Stimulated activated naive CD8-positive, alpha-beta T cell treated with anti-CD3 and anti-CD28 coated beads, Interleukin-15, Interleukin-2, amounts not matched to agents 100 ng/mL and 50 ng/mL, for 24 hours (primary cell): ENCODE measurements at regions not wholly inside any gene's neighbourhood (a gene's known extent, or its start where the extent isn't known, plus 50 kb on each side); places are given as distances from the start of the nearest gene placed in this dataset.

Experiments
- H3K27ac Mint-ChIP-seq: one replicate; pipeline ENCODE4 v1.8.0; 2021; ENCODE audit warnings: mild to moderate bottlenecking, mixed read lengths
- H3K27me3 Mint-ChIP-seq: one replicate; pipeline ENCODE4 v1.8.0; 2021; ENCODE audit warnings: mixed read lengths
- H3K36me3 Mint-ChIP-seq: one replicate; pipeline ENCODE4 v1.8.0; 2021; ENCODE audit warnings: low read depth, mixed read lengths
- H3K4me1 Mint-ChIP-seq: one replicate; pipeline ENCODE4 v1.8.0; 2021; ENCODE audit warnings: low read depth, mixed read lengths
- H3K4me3 Mint-ChIP-seq: one replicate; pipeline ENCODE4 v1.8.0; 2021; ENCODE audit warnings: mild to moderate bottlenecking, mixed read lengths
- H3K9me3 Mint-ChIP-seq: one replicate; pipeline ENCODE4 v1.8.0; 2021; ENCODE audit warnings: mixed read lengths

GRCh38 chr3:459311-459670, 262.7 kb downstream of the CHL1 start:
- H3K27ac Mint-ChIP-seq = no peak overlapping the region
- peaks cover 5% of the 10 kb centered on the region for H3K27me3 Mint-ChIP-seq
- no peak overlapping the region for H3K4me3 Mint-ChIP-seq
- H3K36me3 Mint-ChIP-seq = no peaks in the 10 kb centered on the region
- no peaks in the 10 kb centered on the region for H3K4me1 Mint-ChIP-seq
- peaks cover 3% of the 10 kb centered on the region for H3K9me3 Mint-ChIP-seq

- H3K27me3 Mint-ChIP-seq = peaks cover 5% of the 10 kb centered on the region
Observed at GRCh38 chr3:461006-461405, 264.4 kb downstream of the CHL1 start.

GRCh38 chr3:462851-463250, 266.3 kb downstream of the CHL1 start:
- Mint-ChIP-seq H3K36me3 (no peaks in the 10 kb centered on the region), H3K27ac (no peak overlapping the region)

More at GRCh38 chr3:461006-461405, 264.4 kb downstream of the CHL1 start:
- H3K27ac Mint-ChIP-seq = no peak overlapping the region
- H3K36me3 Mint-ChIP-seq = no peaks in the 10 kb centered on the region
- no peak overlapping the region for H3K4me3 Mint-ChIP-seq
- no peaks in the 10 kb centered on the region for H3K4me1 Mint-ChIP-seq
- H3K9me3 Mint-ChIP-seq = peaks cover 3% of the 10 kb centered on the region

GRCh38 chr3:463252-464192, 267.0 kb downstream of the CHL1 start:
- Mint-ChIP-seq H3K4me3 (no peak overlapping the region), H3K36me3 (no peaks in the 10 kb centered on the region), H3K4me1 (no peaks in the 10 kb centered on the region), H3K27me3 (no peaks in the 10 kb centered on the region), H3K9me3 (peaks cover 3% of the 10 kb centered on the region), H3K27ac (no peak overlapping the region)

More at GRCh38 chr3:462851-463250, 266.3 kb downstream of the CHL1 start:
- peaks cover 1% of the 10 kb centered on the region for H3K27me3 Mint-ChIP-seq
- peaks cover 3% of the 10 kb centered on the region for H3K9me3 Mint-ChIP-seq
- H3K4me3 Mint-ChIP-seq = no peak overlapping the region
- no peaks in the 10 kb centered on the region for H3K4me1 Mint-ChIP-seq

GRCh38 chr3:464255-464654, 267.7 kb downstream of the CHL1 start:
- no peaks in the 10 kb centered on the region for H3K4me1 Mint-ChIP-seq
- no peak overlapping the region for H3K27ac Mint-ChIP-seq
- no peaks in the 10 kb centered on the region for H3K36me3 Mint-ChIP-seq
- no peak overlapping the region for H3K4me3 Mint-ChIP-seq
- H3K27me3 Mint-ChIP-seq = no peaks in the 10 kb centered on the region
- H3K9me3 Mint-ChIP-seq = peaks cover 3% of the 10 kb centered on the region

- H3K36me3 Mint-ChIP-seq = no peaks in the 10 kb centered on the region
- H3K27me3 Mint-ChIP-seq = no peaks in the 10 kb centered on the region
- no peak overlapping the region for H3K27ac Mint-ChIP-seq
- H3K9me3 Mint-ChIP-seq = peaks cover 9% of the 10 kb centered on the region
- no peaks in the 10 kb centered on the region for H3K4me1 Mint-ChIP-seq
- H3K4me3 Mint-ChIP-seq = no peak overlapping the region
Observed at GRCh38 chr3:468172-468571, 271.6 kb downstream of the CHL1 start.

- H3K4me3 Mint-ChIP-seq = no peak overlapping the region
- no peak overlapping the region for H3K27ac Mint-ChIP-seq
- H3K4me1 Mint-ChIP-seq = no peaks in the 10 kb centered on the region
- H3K27me3 Mint-ChIP-seq = no peaks in the 10 kb centered on the region
- peaks cover 9% of the 10 kb centered on the region for H3K9me3 Mint-ChIP-seq
- no peaks in the 10 kb centered on the region for H3K36me3 Mint-ChIP-seq
Observed at GRCh38 chr3:473033-473800, 276.7 kb downstream of the CHL1 start.

GRCh38 chr3:474828-475227, 278.3 kb downstream of the CHL1 start:
- no peaks in the 10 kb centered on the region for H3K36me3 Mint-ChIP-seq
- H3K4me3 Mint-ChIP-seq = no peak overlapping the region
- no peaks in the 10 kb centered on the region for H3K4me1 Mint-ChIP-seq
- no peaks in the 10 kb centered on the region for H3K27me3 Mint-ChIP-seq
- peaks cover 9% of the 10 kb centered on the region for H3K9me3 Mint-ChIP-seq
- H3K27ac Mint-ChIP-seq = no peak overlapping the region

GRCh38 chr3:480070-480469, 283.5 kb downstream of the CHL1 start:
- H3K4me1 Mint-ChIP-seq = no peaks in the 10 kb centered on the region
- H3K27ac Mint-ChIP-seq = no peak overlapping the region
- H3K27me3 Mint-ChIP-seq = no peaks in the 10 kb centered on the region
- no peaks in the 10 kb centered on the region for H3K9me3 Mint-ChIP-seq
- H3K36me3 Mint-ChIP-seq = no peaks in the 10 kb centered on the region
- H3K4me3 Mint-ChIP-seq = no peak overlapping the region

- no peaks in the 10 kb centered on the region for H3K4me1 Mint-ChIP-seq
- H3K4me3 Mint-ChIP-seq = no peak overlapping the region
- no peak overlapping the region for H3K27ac Mint-ChIP-seq
- H3K27me3 Mint-ChIP-seq = no peaks in the 10 kb centered on the region
- no peaks in the 10 kb centered on the region for H3K9me3 Mint-ChIP-seq
- no peaks in the 10 kb centered on the region for H3K36me3 Mint-ChIP-seq
Observed at GRCh38 chr3:481111-481510, 284.5 kb downstream of the CHL1 start.

- H3K36me3 Mint-ChIP-seq = no peaks in the 10 kb centered on the region
- H3K4me1 Mint-ChIP-seq = no peaks in the 10 kb centered on the region
- H3K9me3 Mint-ChIP-seq = no peaks in the 10 kb centered on the region
Observed at GRCh38 chr3:481680-482079, 285.1 kb downstream of the CHL1 start.

GRCh38 chr3:482479-482878, 285.9 kb downstream of the CHL1 start:
- Mint-ChIP-seq H3K36me3 (no peaks in the 10 kb centered on the region), H3K27ac (no peak overlapping the region), H3K27me3 (no peaks in the 10 kb centered on the region), H3K4me3 (no peak overlapping the region), H3K4me1 (no peaks in the 10 kb centered on the region), H3K9me3 (no peaks in the 10 kb centered on the region)

More at GRCh38 chr3:481680-482079, 285.1 kb downstream of the CHL1 start:
- H3K4me3 Mint-ChIP-seq = no peak overlapping the region
- no peak overlapping the region for H3K27ac Mint-ChIP-seq
- H3K27me3 Mint-ChIP-seq = no peaks in the 10 kb centered on the region

GRCh38 chr3:484341-484740, 287.8 kb downstream of the CHL1 start:
- H3K27ac Mint-ChIP-seq = no peak overlapping the region
- H3K4me1 Mint-ChIP-seq = no peaks in the 10 kb centered on the region
- H3K36me3 Mint-ChIP-seq = no peaks in the 10 kb centered on the region
- H3K9me3 Mint-ChIP-seq = no peaks in the 10 kb centered on the region
- no peak overlapping the region for H3K4me3 Mint-ChIP-seq
- no peaks in the 10 kb centered on the region for H3K27me3 Mint-ChIP-seq

- H3K36me3 Mint-ChIP-seq = no peaks in the 10 kb centered on the region
- no peaks in the 10 kb centered on the region for H3K27me3 Mint-ChIP-seq
- H3K4me1 Mint-ChIP-seq = no peaks in the 10 kb centered on the region
- peaks cover 3% of the 10 kb centered on the region for H3K9me3 Mint-ChIP-seq
- no peak overlapping the region for H3K27ac Mint-ChIP-seq
- H3K4me3 Mint-ChIP-seq = no peak overlapping the region
Observed at GRCh38 chr3:487614-488013, 291.1 kb downstream of the CHL1 start.

- Mint-ChIP-seq H3K27ac (no peak overlapping the region), H3K27me3 (no peaks in the 10 kb centered on the region), H3K9me3 (peaks cover 3% of the 10 kb centered on the region), H3K36me3 (no peaks in the 10 kb centered on the region), H3K4me3 (no peak overlapping the region), H3K4me1 (no peaks in the 10 kb centered on the region)
Observed at GRCh38 chr3:492586-493316, 296.2 kb downstream of the CHL1 start.
